ENCODE measurements at regions not wholly inside any gene's neighbourhood (a gene's known extent, or its start where the extent isn't known, plus 50 kb on each side); places are given as distances from the start of the nearest gene placed in this dataset.

- TF ChIP-seq CTCF (IDR thresholded peaks at IDR 0.05; ENCODE audit: control extremely low read depth, extremely low read depth, low read depth, missing control alignments), result no peak
- ChIA-PET CTCF (interaction anchor here (1.0 to 1.1 kb wide), 2 partner anchors 13 to 27 kb away, joined by 3 read pairs; no protein-coding TSS in a partner anchor), POLR2A (no interaction called here)
- no peak for DNase-seq (ENCODE audit: extremely low spot score)
These were observed 54.9 kb upstream of the FSTL4 start for GRCh38 chr5:133667217-133667616.

DNA sequence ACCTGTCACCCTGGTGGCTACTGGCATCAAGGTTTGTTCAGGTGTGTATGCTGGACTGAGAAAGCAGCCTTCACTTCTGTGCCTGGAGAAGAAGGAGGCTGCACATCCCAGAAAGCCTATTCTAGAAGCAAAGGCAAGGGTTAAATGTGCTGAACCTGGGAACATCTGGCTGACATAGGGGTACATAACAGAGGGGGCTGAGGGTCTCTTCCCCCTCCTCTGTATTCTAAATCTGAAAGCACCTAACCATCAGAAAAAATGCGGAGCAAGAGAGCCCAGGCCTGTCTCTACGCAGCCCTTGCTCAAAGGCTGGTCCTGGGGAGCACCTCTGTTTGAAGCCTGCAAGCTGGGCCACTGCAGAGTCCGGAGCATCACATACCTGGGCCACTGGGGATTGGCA is 53.2 kb upstream of the FSTL4 start:
- ChIA-PET POLR2A (no interaction called here), CTCF (no interaction called here)
- TF ChIP-seq CTCF (IDR thresholded peaks at IDR 0.05; ENCODE audit: control extremely low read depth, extremely low read depth, low read depth, missing control alignments), result no peak
- DNase-seq (ENCODE audit: extremely low spot score), result no peak

DNA sequence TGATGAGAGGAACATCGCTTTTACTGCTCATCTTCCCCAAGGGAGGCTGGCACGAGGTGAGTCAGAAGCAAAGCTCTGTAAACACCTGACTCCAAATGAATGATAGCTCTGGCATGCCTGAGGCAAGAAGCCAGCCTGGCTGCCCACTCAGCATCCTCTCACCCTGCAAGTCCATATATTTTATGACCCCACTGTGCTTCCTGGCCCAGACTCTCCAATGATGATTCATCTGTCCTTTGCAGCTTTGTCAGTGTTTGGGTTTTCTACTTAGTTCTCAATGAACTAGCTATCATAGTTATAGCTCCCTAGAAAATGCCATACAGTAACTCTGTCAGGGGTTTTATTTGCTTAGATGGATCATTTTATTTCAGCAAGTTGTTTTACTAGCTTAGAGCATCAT is 52.1 kb upstream of the FSTL4 start:
- CTCF ChIA-PET, result interaction anchor here (1.1 to 1.5 kb wide), 2 partner anchors 26 to 40 kb away, joined by 3 to 5 read pairs; no protein-coding TSS in a partner anchor
- DNase-seq (ENCODE audit: extremely low spot score), result no peak

GRCh38 chr5:133663397-133664054 is 51.2 kb upstream of the FSTL4 start:
- no peak for DNase-seq (ENCODE audit: extremely low spot score)
- no peak for TF ChIP-seq CTCF (IDR thresholded peaks at IDR 0.05; ENCODE audit: control extremely low read depth, extremely low read depth, low read depth, missing control alignments)
- ChIA-PET CTCF (interaction anchor here (1.1 to 1.5 kb wide), 2 partner anchors 25 to 39 kb away, joined by 3 to 5 read pairs; no protein-coding TSS in a partner anchor), POLR2A (no interaction called here)

More for the DNA sequence above, 52.1 kb upstream of the FSTL4 start:
- no peak for TF ChIP-seq CTCF (IDR thresholded peaks at IDR 0.05; ENCODE audit: control extremely low read depth, extremely low read depth, low read depth, missing control alignments)
- POLR2A ChIA-PET, result no interaction called here

GRCh38 chr5:133662578-133662977 is 50.2 kb upstream of the FSTL4 start:
- no peak for TF ChIP-seq CTCF (IDR thresholded peaks at IDR 0.05; ENCODE audit: control extremely low read depth, extremely low read depth, low read depth, missing control alignments)
- POLR2A ChIA-PET, result no interaction called here
- DNase-seq (ENCODE audit: extremely low spot score), result no peak
- CTCF ChIA-PET, result interaction anchor here (1.0 to 1.1 kb wide), 3 partner anchors 10 to 238 kb away, joined by 3 read pairs; no protein-coding TSS in a partner anchor
